HEK293T (cell line): ENCODE measurements at regions not wholly inside any gene's neighbourhood (a gene's known extent, or its start where the extent isn't known, plus 50 kb on each side); places are given as distances from the start of the nearest gene placed in this dataset.

Source experiments
- CTBP1 ChIP-seq: fragments of 450-650 bp; IDR thresholded peaks from 2 replicates; pipeline ENCODE4 v1.6.1; 2016; ENCODE audit warnings: borderline replicate concordance
- TF ChIP-seq, protein P1 (sequence below): fragments of 450-650 bp; IDR thresholded peaks from 2 replicates; pipeline ENCODE4 v1.6.1; 2016

GRCh38 chr11:105449100-105449734 lies 160.7 kb upstream of the GRIA4 start:
- TF ChIP-seq, protein P1, sequence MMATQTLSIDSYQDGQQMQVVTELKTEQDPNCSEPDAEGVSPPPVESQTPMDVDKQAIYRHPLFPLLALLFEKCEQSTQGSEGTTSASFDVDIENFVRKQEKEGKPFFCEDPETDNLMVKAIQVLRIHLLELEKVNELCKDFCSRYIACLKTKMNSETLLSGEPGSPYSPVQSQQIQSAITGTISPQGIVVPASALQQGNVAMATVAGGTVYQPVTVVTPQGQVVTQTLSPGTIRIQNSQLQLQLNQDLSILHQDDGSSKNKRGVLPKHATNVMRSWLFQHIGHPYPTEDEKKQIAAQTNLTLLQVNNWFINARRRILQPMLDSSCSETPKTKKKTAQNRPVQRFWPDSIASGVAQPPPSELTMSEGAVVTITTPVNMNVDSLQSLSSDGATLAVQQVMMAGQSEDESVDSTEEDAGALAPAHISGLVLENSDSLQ = no peak
- TF ChIP-seq CTBP1 = no peak
